HEK293T (cell line): ENCODE measurements at regions not wholly inside any gene's neighbourhood (a gene's known extent, or its start where the extent isn't known, plus 50 kb on each side); places are given as distances from the start of the nearest gene placed in this dataset.
"Not testable (repeated sequence)": the region's sequence is repeated elsewhere in the genome, so short reads cannot be mapped to it uniquely, and the experiment has no call there.

Experiments used
- CTCF ChIA-PET: fragments of 350-600 bp; formaldehyde crosslinking; extraction: SDS; loops from one replicate; lab custom pipeline; 2021; ENCODE audit warnings: antibody characterized with exemption, inconsistent platforms; lab: Yijun Ruan, JAX
- POLR2A ChIA-PET: fragments of 350-600 bp; formaldehyde crosslinking; extraction: SDS; loops from one replicate; lab custom pipeline; 2020; ENCODE audit warnings: antibody characterized with exemption, inconsistent platforms; lab: Yijun Ruan, JAX
- DNase-seq: peaks from one replicate; pipeline ENCODE4 v3.0.0; 2012; ENCODE audit warnings: mixed read lengths; ENCODE audit errors: extremely low spot score
- ARNT ChIP-seq: fragments of 450-650 bp; IDR thresholded peaks from 2 replicates; pipeline ENCODE4 v1.6.1; 2017; ENCODE audit warnings: mild to moderate bottlenecking
- BHLHE40 ChIP-seq: fragments of 450-650 bp; IDR thresholded peaks from 2 replicates; pipeline ENCODE4 v1.6.1; 2016; ENCODE audit warnings: mild to moderate bottlenecking, moderate library complexity, borderline replicate concordance
- CTBP1 ChIP-seq: fragments of 450-650 bp; IDR thresholded peaks from 2 replicates; pipeline ENCODE4 v1.6.1; 2016; ENCODE audit warnings: borderline replicate concordance
- ELF4 ChIP-seq: fragments of 450-650 bp; IDR thresholded peaks from 2 replicates; pipeline ENCODE4 v1.6.1; 2017; ENCODE audit warnings: antibody characterized with exemption
- FOXA1 ChIP-seq: fragments of 450-650 bp; IDR thresholded peaks from 2 replicates; pipeline ENCODE4 v1.6.1; 2016; ENCODE audit warnings: mild to moderate bottlenecking
- FOXK2 ChIP-seq: fragments of 450-650 bp; IDR thresholded peaks from 2 replicates; pipeline ENCODE4 v1.6.1; 2016; ENCODE audit warnings: mild to moderate bottlenecking
- FOXM1 ChIP-seq: fragments of 450-650 bp; IDR thresholded peaks from 2 replicates; pipeline ENCODE4 v1.6.1; 2017; ENCODE audit warnings: mild to moderate bottlenecking, borderline replicate concordance
- HDGF ChIP-seq: fragments of 450-650 bp; IDR thresholded peaks from 2 replicates; pipeline ENCODE4 v1.6.1; 2017; ENCODE audit warnings: antibody characterized with exemption, borderline replicate concordance
- L3MBTL2 ChIP-seq: fragments of 450-650 bp; conservative IDR thresholded peaks from 2 replicates; pipeline ENCODE4 v1.6.1; 2016; ENCODE audit warnings: mild to moderate bottlenecking
- LEF1 ChIP-seq: fragments of 450-650 bp; IDR thresholded peaks from 2 replicates; pipeline ENCODE4 v1.6.1; 2017; ENCODE audit warnings: mild to moderate bottlenecking, borderline replicate concordance
- NFRKB ChIP-seq: fragments of 450-650 bp; IDR thresholded peaks from 2 replicates; pipeline ENCODE4 v1.6.1; 2016; ENCODE audit warnings: mild to moderate bottlenecking, moderate library complexity
- SP1 ChIP-seq: fragments of 450-650 bp; IDR thresholded peaks from 2 replicates; pipeline ENCODE4 v1.6.1; 2017
- SUZ12 ChIP-seq: fragments of 450-650 bp; IDR thresholded peaks from 2 replicates; pipeline ENCODE4 v1.6.1; 2016; ENCODE audit warnings: mild to moderate bottlenecking
- TARDBP ChIP-seq: fragments of 450-650 bp; IDR thresholded peaks from 2 replicates; pipeline ENCODE4 v1.6.1; 2016
- ZNF384 ChIP-seq: fragments of 450-650 bp; IDR thresholded peaks from 2 replicates; pipeline ENCODE4 v1.6.1; 2016
- TF ChIP-seq, protein P1 (sequence below): fragments of 450-650 bp; IDR thresholded peaks from 2 replicates; pipeline ENCODE4 v1.6.1; 2016

DNA sequence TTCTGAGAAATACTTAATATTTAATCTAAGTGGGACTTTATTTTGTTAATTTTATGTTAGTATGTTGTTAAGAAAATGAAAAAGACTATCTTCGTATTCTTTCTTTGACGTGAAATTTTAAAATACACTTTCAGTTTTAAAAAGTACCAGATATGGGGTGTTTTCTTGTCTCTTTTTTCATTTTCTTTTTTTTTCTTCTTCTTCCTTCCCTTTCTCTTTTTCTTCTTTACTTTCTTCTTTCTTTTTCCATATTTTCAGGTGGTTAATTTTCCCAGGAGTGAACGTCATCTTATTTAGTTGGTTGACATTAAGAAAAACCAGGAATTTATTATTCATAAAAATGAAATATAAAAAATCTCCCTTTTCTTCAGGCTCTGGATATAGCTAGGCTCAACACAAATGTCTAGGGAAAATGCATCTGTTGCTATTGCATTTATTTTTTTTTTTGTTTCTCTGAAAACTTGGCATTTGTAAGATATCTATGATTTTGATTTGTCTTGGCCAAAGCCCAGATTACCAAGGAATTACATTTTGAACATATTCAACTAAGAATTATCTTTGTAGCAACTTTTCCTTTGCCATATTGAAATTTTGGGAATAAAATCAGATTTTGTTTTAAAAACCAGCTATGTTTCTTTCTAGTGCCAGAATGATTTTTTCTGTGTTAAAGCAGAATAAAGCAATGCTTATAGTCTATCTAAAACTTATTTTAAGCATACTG lies 241.3 kb upstream of the FOXP2 start:
- no peak for TF ChIP-seq FOXM1
- TF ChIP-seq FOXA1 = no peak
- no peak for TF ChIP-seq CTBP1
- no peak for TF ChIP-seq ZNF384
- no peak for TF ChIP-seq HDGF
- TF ChIP-seq, protein P1, sequence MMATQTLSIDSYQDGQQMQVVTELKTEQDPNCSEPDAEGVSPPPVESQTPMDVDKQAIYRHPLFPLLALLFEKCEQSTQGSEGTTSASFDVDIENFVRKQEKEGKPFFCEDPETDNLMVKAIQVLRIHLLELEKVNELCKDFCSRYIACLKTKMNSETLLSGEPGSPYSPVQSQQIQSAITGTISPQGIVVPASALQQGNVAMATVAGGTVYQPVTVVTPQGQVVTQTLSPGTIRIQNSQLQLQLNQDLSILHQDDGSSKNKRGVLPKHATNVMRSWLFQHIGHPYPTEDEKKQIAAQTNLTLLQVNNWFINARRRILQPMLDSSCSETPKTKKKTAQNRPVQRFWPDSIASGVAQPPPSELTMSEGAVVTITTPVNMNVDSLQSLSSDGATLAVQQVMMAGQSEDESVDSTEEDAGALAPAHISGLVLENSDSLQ = no peak
- TF ChIP-seq L3MBTL2 = no peak
- no peak for TF ChIP-seq BHLHE40
- no peak for TF ChIP-seq LEF1
- TF ChIP-seq ARNT = no peak
- no peak for TF ChIP-seq NFRKB
- no peak for TF ChIP-seq ELF4
- no peak for TF ChIP-seq SUZ12
- no peak for TF ChIP-seq TARDBP
- TF ChIP-seq SP1 = no peak
- POLR2A ChIA-PET = no interaction called here
- CTCF ChIA-PET = no interaction called here
- no peak for DNase-seq

DNA sequence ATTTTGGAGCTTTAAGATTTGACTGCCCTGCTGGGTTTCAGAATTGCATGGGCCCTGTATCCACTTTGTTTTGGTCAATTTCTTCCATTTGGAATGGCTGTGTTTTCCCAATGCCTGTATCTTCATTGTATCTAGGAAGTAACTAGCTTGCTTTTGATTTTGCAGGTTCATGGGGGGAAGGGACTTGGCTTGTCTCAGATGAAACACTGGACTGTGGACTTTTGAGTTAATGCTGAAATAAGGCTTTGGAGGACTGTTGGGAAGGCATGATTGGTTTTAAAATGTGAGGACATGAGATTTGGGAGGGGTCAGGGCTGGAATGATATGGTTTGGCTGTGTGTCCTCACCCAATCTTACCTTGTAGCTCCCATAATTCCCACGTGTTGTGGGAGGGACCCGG lies 245.2 kb upstream of the FOXP2 start:
- DNase-seq, POLR2A ChIA-PET, CTCF ChIA-PET: not testable (repeated sequence)

DNA sequence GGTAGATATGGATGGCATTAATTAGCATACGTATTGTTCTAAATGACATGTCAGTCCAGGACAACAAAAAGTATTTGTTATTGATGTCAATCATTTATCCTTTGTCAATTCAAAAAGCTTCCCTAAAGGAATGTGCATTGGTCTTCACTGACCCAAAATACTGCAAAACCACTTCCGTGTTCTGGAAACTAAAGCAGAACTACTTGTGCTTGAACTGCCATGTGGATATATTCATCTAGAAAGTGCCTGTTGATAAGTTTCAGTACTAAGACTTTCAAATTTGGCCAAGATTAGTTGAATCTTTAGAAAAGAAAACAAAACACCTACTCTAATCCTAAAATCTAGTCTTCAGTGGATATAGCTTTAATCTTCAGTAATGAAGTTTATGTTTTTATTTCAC lies 242.1 kb upstream of the PPP1R3A start:
- CTCF ChIA-PET = interaction anchor here (1.2 kb wide), 1 partner anchor 9 kb away, joined by 3 read pairs; no protein-coding TSS in a partner anchor
- POLR2A ChIA-PET = no interaction called here

DNA sequence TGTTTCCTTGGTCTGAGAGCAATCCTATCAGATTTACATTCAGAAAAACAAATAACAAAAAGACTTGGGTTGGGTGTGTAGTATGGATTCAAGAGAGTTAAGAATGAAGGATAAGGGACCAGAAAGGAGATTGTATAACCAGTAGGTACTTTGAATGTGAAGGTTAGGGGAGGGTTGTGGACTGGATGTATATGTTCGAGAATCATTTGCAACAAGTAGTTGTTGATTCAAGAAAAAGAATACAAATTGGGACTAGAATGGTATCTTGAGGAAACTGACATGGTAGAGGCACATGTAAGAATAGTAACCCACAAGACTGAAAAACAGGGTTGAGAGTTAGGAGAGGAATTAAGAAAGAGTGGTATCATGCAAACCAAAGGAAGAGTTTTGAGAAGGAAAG lies 240.0 kb upstream of the PPP1R3A start:
- no peak for TF ChIP-seq ELF4
- POLR2A ChIA-PET = no interaction called here
- CTCF ChIA-PET = interaction anchor here (0.6 kb wide), 1 partner anchor 124 kb away, joined by 3 read pairs; no protein-coding TSS in a partner anchor
- no peak for DNase-seq

More for the DNA sequence above, 242.1 kb upstream of the PPP1R3A start:
- DNase-seq = no peak
- TF ChIP-seq CTBP1 = no peak
- TF ChIP-seq L3MBTL2 = no peak
- no peak for TF ChIP-seq ARNT
- TF ChIP-seq BHLHE40 = no peak
- no peak for TF ChIP-seq LEF1
- TF ChIP-seq FOXK2 = no peak
- TF ChIP-seq FOXA1 = no peak
- no peak for TF ChIP-seq HDGF
- TF ChIP-seq ZNF384 = no peak
- TF ChIP-seq SP1 = no peak
- TF ChIP-seq ELF4 = no peak
- TF ChIP-seq FOXM1 = no peak

DNA sequence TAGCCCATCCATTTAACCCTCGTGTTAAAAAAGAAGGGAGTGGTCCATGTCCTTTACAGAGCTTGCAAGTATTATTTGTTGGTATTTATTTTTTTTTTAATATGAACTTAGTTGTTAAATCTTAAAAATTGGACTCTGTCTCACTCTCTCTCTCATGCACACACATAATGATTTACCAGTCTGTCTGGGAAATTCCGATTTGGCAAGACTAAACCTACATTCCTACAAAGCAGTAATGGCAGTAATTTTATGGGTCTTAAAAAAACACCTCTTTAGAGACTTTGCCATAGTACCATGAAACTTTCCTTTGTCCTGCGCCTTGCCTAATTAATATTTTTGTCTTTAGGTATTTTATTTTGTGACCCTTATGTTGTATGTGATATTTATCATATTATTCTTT lies 239.5 kb upstream of the PPP1R3A start:
- ChIA-PET CTCF (no interaction called here), POLR2A (no interaction called here)
- no peak for DNase-seq
- no peak for TF ChIP-seq ARNT
- TF ChIP-seq FOXM1 = no peak
- no peak for TF ChIP-seq ELF4
- TF ChIP-seq HDGF = no peak
- no peak for TF ChIP-seq SUZ12
- no peak for TF ChIP-seq NFRKB

DNA sequence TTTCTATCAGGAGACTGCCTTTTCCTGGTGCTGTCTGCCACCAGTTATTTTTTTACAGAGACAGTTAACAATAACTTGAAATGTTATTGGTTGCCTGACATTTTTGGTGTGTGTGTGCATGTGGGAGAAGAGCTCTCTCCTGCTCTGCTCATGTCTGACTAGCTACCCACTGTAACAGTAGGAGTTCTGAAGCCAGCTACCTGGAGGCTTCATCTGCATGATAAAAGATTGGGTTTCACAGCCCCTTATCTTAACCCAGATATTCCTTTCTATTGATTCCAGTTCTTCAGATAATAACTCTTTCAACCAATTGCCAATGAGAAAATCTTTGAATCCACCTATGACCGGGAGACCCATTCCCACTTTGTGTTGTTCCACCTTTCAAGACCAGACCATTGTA lies 237.4 kb upstream of the PPP1R3A start:
- TF ChIP-seq FOXM1 (no peak), BHLHE40 (no peak), ARNT (no peak), L3MBTL2 (no peak), NFRKB (no peak), SP1 (no peak), ZNF384 (no peak), SUZ12 (no peak), FOXK2 (no peak), LEF1 (no peak)
- TF ChIP-seq, protein P1 = no peak
- POLR2A ChIA-PET = no interaction called here
- no peak for DNase-seq
- CTCF ChIA-PET = interaction anchor here (0.6 kb wide), 1 partner anchor 55 kb away, joined by 3 read pairs; no protein-coding TSS in a partner anchor
